H9 (cell line): ENCODE measurements at regions not wholly inside any gene's neighbourhood (a gene's known extent, or its start where the extent isn't known, plus 50 kb on each side); places are given as distances from the start of the nearest gene placed in this dataset.

Experiments used
- DNase-seq: peaks from one replicate; pipeline ENCODE4 v3.0.0-alpha.2; 2017
- H2AFZ ChIP-seq: one replicate; pipeline ENCODE4 v1.6.1; 2013; ENCODE audit warnings: mild to moderate bottlenecking, low read length, control low read depth, moderate library complexity
- H2AK5ac ChIP-seq: 2 replicates; pipeline ENCODE4 v1.6.1; 2013; ENCODE audit warnings: low read length, control low read depth, mixed read lengths; ENCODE audit not compliant: insufficient read length
- H2BK120ac ChIP-seq: one replicate; pipeline ENCODE4 v1.6.1; 2013; ENCODE audit warnings: low read depth, mild to moderate bottlenecking, low read length, control low read depth, inconsistent platforms; ENCODE audit not compliant: poor library complexity, severe bottlenecking
- H2BK12ac ChIP-seq: 2 replicates; pipeline ENCODE4 v1.6.1; 2013; ENCODE audit warnings: low read length, control low read depth, mixed read lengths, low read depth; ENCODE audit not compliant: insufficient read length
- H2BK15ac ChIP-seq: 2 replicates; pipeline ENCODE4 v1.6.1; 2013; ENCODE audit warnings: low read depth, low read length, control low read depth
- H2BK20ac ChIP-seq: one replicate; pipeline ENCODE4 v1.6.1; 2013; ENCODE audit warnings: low read depth, mild to moderate bottlenecking, low read length, control low read depth, inconsistent platforms; ENCODE audit not compliant: poor library complexity, severe bottlenecking
- H2BK5ac ChIP-seq: 2 replicates; pipeline ENCODE4 v1.6.1; 2013; ENCODE audit warnings: low read length, control low read depth, mixed read lengths; ENCODE audit not compliant: insufficient read length
- H3K14ac ChIP-seq: 2 replicates; pipeline ENCODE4 v1.6.1; 2013; ENCODE audit warnings: low read length, control low read depth; ENCODE audit not compliant: insufficient read depth
- H3K18ac ChIP-seq: 2 replicates; pipeline ENCODE4 v1.6.1; 2013; ENCODE audit warnings: low read depth, mild to moderate bottlenecking, mixed read lengths, low read length, control low read depth; ENCODE audit not compliant: insufficient read length
- H3K23ac ChIP-seq: 2 replicates; pipeline ENCODE4 v1.6.1; 2013; ENCODE audit warnings: low read length, control low read depth, mixed read lengths, low read depth; ENCODE audit not compliant: insufficient read length
- H3K23me2 ChIP-seq: 2 replicates; pipeline ENCODE4 v1.6.1; 2013; ENCODE audit warnings: low read depth, mild to moderate bottlenecking, mixed read lengths, low read length, control low read depth; ENCODE audit not compliant: insufficient read length, poor library complexity, severe bottlenecking
- H3K27ac ChIP-seq: 2 replicates; pipeline ENCODE4 v1.5.1; 2013; ENCODE audit warnings: low read length, control low read depth, mixed read lengths, low read depth; ENCODE audit not compliant: insufficient read length
- H3K27me3 ChIP-seq: 2 replicates; pipeline ENCODE4 v1.6.1; 2013; ENCODE audit warnings: low read length, control low read depth, inconsistent platforms; ENCODE audit not compliant: insufficient read depth
- H3K4ac ChIP-seq: 2 replicates; pipeline ENCODE4 v1.6.1; 2013; ENCODE audit warnings: low read depth, mild to moderate bottlenecking, control low read depth, inconsistent platforms, low read length, moderate library complexity
- H3K4me1 ChIP-seq: 2 replicates; pipeline ENCODE4 v1.6.1; 2013; ENCODE audit warnings: low read length, control low read depth, inconsistent platforms; ENCODE audit not compliant: insufficient read depth
- H3K4me2 ChIP-seq: 2 replicates; pipeline ENCODE4 v1.6.1; 2013; ENCODE audit warnings: low read length, control low read depth, mixed read lengths; ENCODE audit not compliant: insufficient read length, insufficient read depth
- H3K56ac ChIP-seq: 2 replicates; pipeline ENCODE4 v1.6.1; 2013; ENCODE audit warnings: low read depth, mild to moderate bottlenecking, mixed read lengths, low read length, control low read depth; ENCODE audit not compliant: insufficient read length
- H3K79me1 ChIP-seq: 2 replicates; pipeline ENCODE4 v1.6.1; 2013; ENCODE audit warnings: low read depth, mild to moderate bottlenecking, moderate library complexity, low read length, control low read depth, inconsistent platforms; ENCODE audit not compliant: insufficient read depth, poor library complexity, severe bottlenecking
- H3K79me2 ChIP-seq: 2 replicates; pipeline ENCODE4 v1.6.1; 2013; ENCODE audit warnings: low read length, control low read depth, inconsistent platforms; ENCODE audit not compliant: insufficient read depth
- H3K9ac ChIP-seq: 2 replicates; pipeline ENCODE4 v1.6.1; 2013; ENCODE audit warnings: low read length, control low read depth, mixed read lengths; ENCODE audit not compliant: insufficient read length; ENCODE audit errors: extremely low read depth
- H3K9me3 ChIP-seq: one replicate; pipeline ENCODE4 v1.6.1; 2013; ENCODE audit warnings: low read depth, low read length, inconsistent platforms; ENCODE audit not compliant: control insufficient read depth
- H3T11ph ChIP-seq: one replicate; pipeline ENCODE4 v1.6.1; 2013; ENCODE audit warnings: mild to moderate bottlenecking, low read length, control low read depth, inconsistent platforms
- H4K20me1 ChIP-seq: one replicate; pipeline ENCODE4 v1.6.1; 2013; ENCODE audit not compliant: control insufficient read depth, insufficient read length, insufficient read depth
- H4K5ac ChIP-seq: 2 replicates; pipeline ENCODE4 v1.6.1; 2013; ENCODE audit warnings: low read depth, mild to moderate bottlenecking, mixed read lengths, low read length, control low read depth; ENCODE audit not compliant: insufficient read length
- H4K8ac ChIP-seq: replicated peaks from 2 replicates; pipeline ENCODE4 v1.6.1; 2013; ENCODE audit warnings: low read length, control low read depth, mixed read lengths, low read depth; ENCODE audit not compliant: insufficient read length
- H4K91ac ChIP-seq: 2 replicates; pipeline ENCODE4 v1.6.1; 2013; ENCODE audit warnings: low read depth, mild to moderate bottlenecking, moderate library complexity, mixed read lengths, low read length, control low read depth; ENCODE audit not compliant: insufficient read length
- H3K27ac Mint-ChIP-seq, 3 experiments: 2 replicates in 2 of 3; 3 replicates in 1 of 3; pipeline ENCODE4 v1.8.0; 2020 to 2021; ENCODE audit warnings: mixed read lengths in 3 of 3, mild to moderate bottlenecking in 1 of 3, moderate library complexity in 1 of 3
- H3K27me3 Mint-ChIP-seq: 2 replicates; pipeline ENCODE4 v1.8.0; 2021; ENCODE audit warnings: low read depth, mild to moderate bottlenecking, moderate library complexity, mixed read lengths
- H3K36me3 Mint-ChIP-seq, 3 experiments: 2 replicates in 2 of 3; 3 replicates in 1 of 3; pipeline ENCODE4 v1.8.0; 2020 to 2021; ENCODE audit warnings: low read depth in 3 of 3, mixed read lengths in 3 of 3; ENCODE audit not compliant: insufficient read depth in 1 of 3
- H3K4me1 Mint-ChIP-seq, 2 experiments: 2 replicates each; pipeline ENCODE4 v1.8.0; 2020; ENCODE audit warnings: mixed read lengths in 2 of 2
- H3K4me3 Mint-ChIP-seq, 2 experiments: 2 replicates in 1 of 2; 3 replicates in 1 of 2; pipeline ENCODE4 v1.8.0; 2020 to 2021; ENCODE audit warnings: mild to moderate bottlenecking in 2 of 2, mixed read lengths in 2 of 2, moderate library complexity in 1 of 2
- H3K9me3 Mint-ChIP-seq, 2 experiments: 2 replicates in 1 of 2; 3 replicates in 1 of 2; pipeline ENCODE4 v1.8.0; 2020; ENCODE audit warnings: mild to moderate bottlenecking in 2 of 2, mixed read lengths in 2 of 2, moderate library complexity in 1 of 2
- WGBS: extraction: QIAGEN DNeasy Blood & Tissue Kit; methylation state at CpG from one replicate; pipeline ENCODE4 v1.1.7; 2013; ENCODE audit warnings: missing lambda C conversion rate, low lambda C conversion rate, mixed read lengths; ENCODE audit not compliant: insufficient read length; ENCODE audit errors: extremely low coverage; 5-methylcytosine and 5-hydroxymethylcytosine counted together
- TF ChIP-seq, protein P1 (sequence below): fragments of 200-600 bp; sonication (generic); conservative IDR thresholded peaks from 3 replicates; pipeline ENCODE4 v1.8.0; 2021; ENCODE audit warnings: antibody characterized with exemption, mild to moderate bottlenecking

DNA sequence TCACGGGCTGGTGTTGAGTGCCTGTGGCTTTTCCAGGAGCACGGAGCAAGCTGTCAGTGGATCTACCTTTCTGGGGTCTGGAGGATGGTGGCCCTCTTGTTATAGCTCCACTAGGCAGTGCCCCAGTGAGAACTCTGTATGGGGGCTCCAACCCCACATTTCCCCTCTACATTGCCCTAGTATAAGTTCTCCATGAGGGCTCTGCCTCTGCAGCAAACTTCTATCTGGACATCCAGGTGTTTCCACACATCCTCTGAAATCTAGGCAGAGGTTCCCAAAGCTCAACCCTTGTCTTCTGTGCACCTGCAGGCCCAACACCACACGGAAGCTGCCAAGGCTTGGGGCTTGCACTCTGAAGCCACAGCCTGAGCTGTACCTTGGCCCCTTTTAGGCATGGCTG, 157.3 kb downstream of the MRPL39 start:
- no peak overlapping the region for H2BK20ac ChIP-seq
- H3K4me2 ChIP-seq: no peak overlapping the region
- no peaks in the 10 kb centered on the region for H3K23me2 ChIP-seq
- no peak for DNase-seq
- H3K27ac ChIP-seq: no peak overlapping the region
- H3T11ph ChIP-seq: no peak overlapping the region
- Mint-ChIP-seq H3K4me1 (no peaks in the 10 kb centered on the region), H3K27me3 (no peaks in the 10 kb centered on the region; the same call in 1 of the 2 replicates), H3K36me3 (peaks cover 0 to 6% (median 0%) of the 10 kb centered on the region in 3 experiments; a peak in 2 of 7 replicates), H3K4me3 (no peak overlapping the region), H3K9me3 (peaks cover 17 to 25% of the 10 kb centered on the region in 2 experiments), H3K27ac (no peak overlapping the region)
- H2BK12ac ChIP-seq: no peak overlapping the region
- no peak overlapping the region for H3K56ac ChIP-seq
- TF ChIP-seq, protein P1, sequence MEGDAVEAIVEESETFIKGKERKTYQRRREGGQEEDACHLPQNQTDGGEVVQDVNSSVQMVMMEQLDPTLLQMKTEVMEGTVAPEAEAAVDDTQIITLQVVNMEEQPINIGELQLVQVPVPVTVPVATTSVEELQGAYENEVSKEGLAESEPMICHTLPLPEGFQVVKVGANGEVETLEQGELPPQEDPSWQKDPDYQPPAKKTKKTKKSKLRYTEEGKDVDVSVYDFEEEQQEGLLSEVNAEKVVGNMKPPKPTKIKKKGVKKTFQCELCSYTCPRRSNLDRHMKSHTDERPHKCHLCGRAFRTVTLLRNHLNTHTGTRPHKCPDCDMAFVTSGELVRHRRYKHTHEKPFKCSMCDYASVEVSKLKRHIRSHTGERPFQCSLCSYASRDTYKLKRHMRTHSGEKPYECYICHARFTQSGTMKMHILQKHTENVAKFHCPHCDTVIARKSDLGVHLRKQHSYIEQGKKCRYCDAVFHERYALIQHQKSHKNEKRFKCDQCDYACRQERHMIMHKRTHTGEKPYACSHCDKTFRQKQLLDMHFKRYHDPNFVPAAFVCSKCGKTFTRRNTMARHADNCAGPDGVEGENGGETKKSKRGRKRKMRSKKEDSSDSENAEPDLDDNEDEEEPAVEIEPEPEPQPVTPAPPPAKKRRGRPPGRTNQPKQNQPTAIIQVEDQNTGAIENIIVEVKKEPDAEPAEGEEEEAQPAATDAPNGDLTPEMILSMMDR: no peak
- H3K4me1 ChIP-seq: no peaks in the 10 kb centered on the region
- no CpG with 5 or more reads among the region's 3 CpGs for WGBS
- no peaks in the 10 kb centered on the region for H4K20me1 ChIP-seq
- no peak overlapping the region for H2AFZ ChIP-seq
- no peak overlapping the region for H4K8ac ChIP-seq
- no peak overlapping the region for H3K4ac ChIP-seq
- H3K23ac ChIP-seq: no peak overlapping the region
- no peak overlapping the region for H2BK15ac ChIP-seq
- no peak overlapping the region for H2BK120ac ChIP-seq
- no peak overlapping the region for H3K14ac ChIP-seq
- no peak overlapping the region for H2BK5ac ChIP-seq
- no peak overlapping the region for H4K5ac ChIP-seq
- no peaks in the 10 kb centered on the region for H3K27me3 ChIP-seq
- no peak overlapping the region for H4K91ac ChIP-seq
- H2AK5ac ChIP-seq: no peak overlapping the region
- H3K9ac ChIP-seq: no peak overlapping the region
- no peak overlapping the region for H3K18ac ChIP-seq
- H3K79me1 ChIP-seq: no peaks in the 10 kb centered on the region
- no peaks in the 10 kb centered on the region for H3K9me3 ChIP-seq
- no peaks in the 10 kb centered on the region for H3K79me2 ChIP-seq
